WI38 (cell line): ENCODE measurements at regions not wholly inside any gene's neighbourhood (a gene's known extent, or its start where the extent isn't known, plus 50 kb on each side); places are given as distances from the start of the nearest gene placed in this dataset.

ENCODE experiments used
- H3K4me3 ChIP-seq: 2 replicates; pipeline ENCODE4 v1.5.1; 2011; ENCODE audit warnings: low read depth, mild to moderate bottlenecking, control low read depth, low read length
- TF ChIP-seq, protein P1 (sequence below): IDR thresholded peaks from 2 replicates; pipeline ENCODE4 v1.5.1; 2012; ENCODE audit warnings: low read depth, mild to moderate bottlenecking, control low read depth, low read length

DNA sequence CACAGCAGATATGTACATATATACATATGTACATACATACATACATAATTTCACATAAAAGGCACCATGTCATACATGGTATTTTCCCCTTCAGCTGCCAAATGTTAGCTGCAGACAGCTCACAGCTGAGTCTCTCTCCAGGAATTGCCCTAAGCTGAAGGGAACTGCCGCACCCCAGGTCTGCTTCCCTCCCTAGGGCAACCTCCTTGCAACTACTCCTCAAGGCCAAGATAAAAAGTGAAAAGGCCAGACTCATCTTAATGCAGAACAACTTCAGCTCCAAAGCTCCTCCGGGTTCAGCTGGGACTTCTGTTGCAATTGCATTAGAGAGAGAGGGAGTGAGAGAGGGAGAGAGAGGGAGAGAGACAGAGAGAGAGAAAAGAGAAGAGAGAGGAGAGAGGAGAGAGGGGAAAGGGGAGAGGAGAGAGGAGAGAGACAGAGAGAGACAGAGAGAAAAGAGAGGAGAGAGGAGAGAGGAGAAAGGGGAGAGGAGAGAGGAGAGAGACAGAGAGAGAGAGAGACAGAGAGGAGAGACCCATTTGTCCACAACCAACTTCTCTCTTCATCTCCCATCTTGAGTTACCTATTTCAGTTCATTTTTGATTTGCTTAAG is 143.4 kb upstream of the HES1 start:
- TF ChIP-seq, protein P1, sequence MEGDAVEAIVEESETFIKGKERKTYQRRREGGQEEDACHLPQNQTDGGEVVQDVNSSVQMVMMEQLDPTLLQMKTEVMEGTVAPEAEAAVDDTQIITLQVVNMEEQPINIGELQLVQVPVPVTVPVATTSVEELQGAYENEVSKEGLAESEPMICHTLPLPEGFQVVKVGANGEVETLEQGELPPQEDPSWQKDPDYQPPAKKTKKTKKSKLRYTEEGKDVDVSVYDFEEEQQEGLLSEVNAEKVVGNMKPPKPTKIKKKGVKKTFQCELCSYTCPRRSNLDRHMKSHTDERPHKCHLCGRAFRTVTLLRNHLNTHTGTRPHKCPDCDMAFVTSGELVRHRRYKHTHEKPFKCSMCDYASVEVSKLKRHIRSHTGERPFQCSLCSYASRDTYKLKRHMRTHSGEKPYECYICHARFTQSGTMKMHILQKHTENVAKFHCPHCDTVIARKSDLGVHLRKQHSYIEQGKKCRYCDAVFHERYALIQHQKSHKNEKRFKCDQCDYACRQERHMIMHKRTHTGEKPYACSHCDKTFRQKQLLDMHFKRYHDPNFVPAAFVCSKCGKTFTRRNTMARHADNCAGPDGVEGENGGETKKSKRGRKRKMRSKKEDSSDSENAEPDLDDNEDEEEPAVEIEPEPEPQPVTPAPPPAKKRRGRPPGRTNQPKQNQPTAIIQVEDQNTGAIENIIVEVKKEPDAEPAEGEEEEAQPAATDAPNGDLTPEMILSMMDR: no peak
- no peak overlapping the region for H3K4me3 ChIP-seq

DNA sequence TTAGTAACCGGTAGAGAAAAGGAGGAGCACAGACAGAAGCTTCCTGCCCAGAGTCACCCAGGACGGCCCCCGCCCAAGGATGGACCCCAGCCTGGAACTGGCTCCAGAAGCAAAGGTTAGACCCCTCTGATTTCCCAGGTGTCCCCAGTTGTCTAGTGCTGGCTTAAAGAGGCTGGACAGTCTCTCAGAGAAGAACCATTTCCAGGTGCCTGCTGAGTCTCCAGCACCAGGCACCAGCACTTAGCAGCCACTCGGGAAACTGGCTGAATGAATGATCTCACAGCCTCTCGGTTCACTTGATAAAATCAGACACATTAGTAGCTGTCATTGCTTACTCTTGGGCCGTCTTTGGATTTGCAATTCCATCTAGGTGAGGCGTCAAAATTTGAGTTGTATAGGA is 139.7 kb upstream of the HES1 start:
- TF ChIP-seq, protein P1: no peak

DNA sequence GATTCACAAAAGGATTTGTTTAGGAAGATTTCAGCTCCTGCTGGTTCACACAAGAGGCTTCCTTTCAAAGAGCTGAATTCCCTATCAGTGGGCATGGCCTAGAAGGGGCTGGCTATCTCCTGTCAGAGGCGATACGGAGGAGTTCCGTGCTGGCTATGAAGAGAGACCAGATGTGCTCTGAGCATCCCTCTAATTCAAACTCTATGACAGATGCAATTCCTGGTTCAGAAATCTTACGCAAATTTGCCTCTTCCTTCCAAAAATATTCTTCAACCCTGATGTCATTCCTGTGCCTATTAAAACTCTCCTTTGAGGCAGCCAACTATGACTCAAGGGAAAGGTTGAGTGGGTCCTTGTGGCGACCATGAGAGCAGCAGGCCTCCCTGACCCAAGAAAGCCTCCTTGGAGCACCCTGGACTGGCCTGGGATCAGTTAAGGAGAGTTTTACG is 139.3 kb upstream of the HES1 start:
- no peak overlapping the region for H3K4me3 ChIP-seq
- TF ChIP-seq, protein P1: no peak

More for the DNA sequence above, 139.7 kb upstream of the HES1 start:
- no peak overlapping the region for H3K4me3 ChIP-seq

DNA sequence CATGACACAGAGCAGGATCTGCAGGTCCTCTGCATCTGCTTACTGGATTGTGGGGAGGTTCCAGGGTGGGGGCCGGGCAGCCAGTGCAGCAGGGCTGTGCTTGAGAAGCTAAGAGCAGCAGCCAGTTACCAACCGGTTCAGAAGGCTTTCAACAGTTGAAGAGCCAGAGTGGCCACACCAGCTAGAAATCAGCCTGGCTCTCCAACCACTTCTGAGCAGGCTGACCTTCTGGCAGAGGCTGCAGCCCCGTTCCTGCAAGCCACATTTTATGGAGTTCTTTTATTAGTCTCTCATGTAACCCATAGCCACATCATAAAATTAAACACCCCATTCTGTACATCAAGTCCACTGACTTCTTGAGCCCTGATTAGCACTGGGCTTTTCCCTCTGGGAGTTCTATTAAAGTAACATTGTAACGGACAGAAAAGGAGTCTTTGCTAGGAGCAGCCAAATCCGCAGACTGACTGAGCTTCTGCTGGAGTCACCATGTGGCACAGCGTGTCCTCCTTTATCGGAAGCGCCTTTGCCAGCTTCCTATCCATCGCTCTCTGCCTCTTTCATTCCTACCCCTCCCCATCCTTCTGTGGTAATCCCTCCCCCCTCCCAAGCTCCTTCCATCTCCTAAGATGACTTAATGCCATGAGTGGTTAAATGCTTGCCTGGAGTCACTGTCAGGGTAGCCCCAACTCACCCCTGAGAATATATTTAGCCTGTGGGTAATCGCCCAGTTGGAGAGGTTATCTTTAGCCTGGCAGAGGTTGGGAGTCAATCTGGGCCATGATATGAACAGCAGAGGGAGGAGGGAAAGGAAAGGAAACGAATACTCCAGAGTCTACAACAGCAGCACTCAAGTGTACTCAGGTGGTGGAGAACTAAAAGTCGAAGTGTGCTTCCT is 138.5 kb upstream of the HES1 start:
- no peak overlapping the region for H3K4me3 ChIP-seq
- TF ChIP-seq, protein P1: no peak

DNA sequence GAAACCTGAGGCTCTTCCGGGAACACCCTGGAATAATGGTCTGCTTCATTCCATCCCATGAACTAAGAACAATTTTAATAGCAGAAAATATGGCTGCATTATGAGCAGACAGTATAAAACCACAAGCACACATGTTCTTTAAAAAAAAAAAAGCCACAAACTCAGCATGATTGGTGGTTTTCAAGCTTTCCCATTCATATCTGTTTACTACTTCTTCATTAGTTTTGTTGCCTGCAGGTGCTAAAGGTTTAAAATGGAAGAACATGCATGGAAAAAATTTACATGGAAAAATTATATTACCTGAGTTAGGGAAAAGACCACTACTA is 137.9 kb upstream of the HES1 start:
- H3K4me3 ChIP-seq: no peak overlapping the region
- TF ChIP-seq, protein P1: no peak

DNA sequence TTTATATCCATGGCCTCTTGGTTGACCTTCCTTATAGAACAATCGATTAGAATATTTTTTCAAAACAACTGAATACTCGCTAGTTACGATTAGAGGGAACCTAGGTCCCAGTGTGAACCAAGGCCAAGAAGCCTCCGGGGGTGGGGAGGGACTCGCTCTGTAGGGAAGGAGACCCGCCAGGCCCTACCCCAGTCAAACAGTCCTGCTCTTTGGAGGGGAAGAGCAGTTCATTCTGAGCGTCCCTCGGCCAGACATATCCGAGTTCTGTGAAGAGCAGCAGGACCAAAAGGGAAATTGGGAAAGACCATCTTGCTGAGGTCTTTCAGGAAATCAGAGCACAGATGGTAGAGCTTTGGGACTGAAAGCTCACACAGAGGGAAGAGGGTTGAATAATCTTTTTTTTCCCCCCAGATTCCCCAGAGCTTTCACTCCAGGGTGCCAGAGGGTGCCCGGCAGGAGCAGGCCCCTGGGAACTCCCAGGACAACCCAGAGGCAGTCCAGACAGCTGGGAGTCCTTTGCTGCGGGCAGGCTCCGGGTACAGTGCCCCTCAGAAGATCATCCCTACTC is 137.2 kb upstream of the HES1 start:
- H3K4me3 ChIP-seq: no peak overlapping the region
- TF ChIP-seq, protein P1: no peak

DNA sequence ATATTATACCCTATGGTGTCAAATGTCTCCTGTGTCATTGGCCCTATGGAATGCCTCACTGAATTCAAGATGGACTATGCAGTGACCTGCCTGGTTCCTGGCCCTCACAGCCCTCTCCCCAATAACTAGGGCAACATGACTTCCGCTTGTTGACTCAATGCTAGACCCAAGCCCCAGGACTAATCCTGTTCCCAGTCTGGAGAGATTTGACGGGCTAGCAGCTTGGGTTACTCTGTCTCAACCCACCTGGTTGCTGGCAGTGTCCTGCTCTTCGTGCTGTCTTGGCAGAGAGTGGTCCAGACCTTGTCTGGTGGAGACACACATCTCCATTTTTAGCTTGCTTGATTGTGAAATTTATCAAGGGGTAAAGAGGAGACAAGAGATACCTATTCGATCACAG is 135.8 kb upstream of the HES1 start:
- TF ChIP-seq, protein P1: no peak
- no peak overlapping the region for H3K4me3 ChIP-seq
